GM21529 (cell line): ENCODE measurements at regions not wholly inside any gene's neighbourhood (a gene's known extent, or its start where the extent isn't known, plus 50 kb on each side); places are given as distances from the start of the nearest gene placed in this dataset.

Experiments used
- ATAC-seq: cut with Tn5 transposase; IDR thresholded peaks from one replicate; pipeline ENCODE4 v1.9.1; 2021; ENCODE audit not compliant: unreplicated experiment

DNA sequence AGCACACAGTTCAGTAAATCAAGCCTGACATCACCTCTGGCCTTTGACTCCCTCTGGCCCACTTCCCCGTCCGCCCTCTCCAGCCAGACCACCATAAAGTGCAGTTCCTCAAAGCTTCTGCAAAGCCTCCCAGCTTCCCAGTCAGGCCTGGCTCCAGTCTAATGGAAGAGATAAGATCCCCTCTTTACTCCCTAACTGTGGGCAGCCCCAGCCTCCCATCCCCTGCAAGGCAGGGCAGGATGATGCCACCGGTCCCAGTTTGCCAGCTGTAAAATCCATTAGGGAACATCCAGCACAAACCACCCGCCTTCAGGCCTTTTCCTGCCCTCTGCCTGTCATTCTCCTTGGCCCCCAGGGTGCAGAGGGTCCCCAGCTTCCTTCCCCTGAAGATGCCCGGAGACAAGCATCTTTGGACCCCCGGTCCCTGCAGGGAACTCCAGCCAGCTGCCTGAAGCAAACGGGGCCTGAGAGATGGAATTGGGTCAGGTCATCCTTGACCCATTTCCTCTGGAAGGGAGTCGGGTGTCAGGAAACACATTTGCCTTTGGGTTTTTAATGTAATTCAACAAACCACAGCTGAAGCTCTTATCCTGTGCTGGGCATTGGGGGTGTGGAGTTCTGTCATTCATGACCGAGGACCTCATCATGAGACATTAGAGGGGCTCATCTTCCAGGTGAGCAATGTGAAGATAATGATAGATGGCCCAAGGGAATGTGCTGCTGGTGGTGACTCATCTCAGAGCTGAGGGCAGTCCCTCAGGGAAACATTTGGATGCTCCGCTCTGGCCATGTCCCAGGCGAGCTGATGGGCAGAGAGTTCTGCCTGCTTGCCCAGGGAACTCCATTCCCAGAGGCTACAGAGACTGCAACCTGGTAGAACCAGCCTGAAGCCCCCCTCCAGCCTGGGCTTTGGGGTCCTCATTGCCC, 93.8 kb upstream of the CLMN start:
- no peak for ATAC-seq

DNA sequence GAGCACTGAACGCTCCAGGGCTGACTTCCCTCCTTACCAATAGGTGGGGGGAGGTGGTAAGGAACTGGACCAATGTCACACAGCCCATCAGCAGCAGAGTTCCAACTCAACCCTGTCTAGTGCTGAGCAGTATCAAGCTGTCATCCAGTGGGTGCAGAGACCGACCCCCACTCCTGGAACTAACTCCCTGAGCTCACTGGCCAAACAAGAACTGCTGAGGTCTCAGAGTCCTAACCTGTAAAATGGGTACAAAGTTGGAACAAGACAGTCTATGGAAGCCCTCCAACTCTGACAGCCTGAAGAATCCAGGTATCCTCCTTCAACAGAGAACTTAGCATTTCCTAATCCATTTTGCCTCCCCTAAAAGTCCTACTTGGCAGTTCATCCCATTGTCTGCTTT, 91.1 kb upstream of the CLMN start:
- no peak for ATAC-seq

DNA sequence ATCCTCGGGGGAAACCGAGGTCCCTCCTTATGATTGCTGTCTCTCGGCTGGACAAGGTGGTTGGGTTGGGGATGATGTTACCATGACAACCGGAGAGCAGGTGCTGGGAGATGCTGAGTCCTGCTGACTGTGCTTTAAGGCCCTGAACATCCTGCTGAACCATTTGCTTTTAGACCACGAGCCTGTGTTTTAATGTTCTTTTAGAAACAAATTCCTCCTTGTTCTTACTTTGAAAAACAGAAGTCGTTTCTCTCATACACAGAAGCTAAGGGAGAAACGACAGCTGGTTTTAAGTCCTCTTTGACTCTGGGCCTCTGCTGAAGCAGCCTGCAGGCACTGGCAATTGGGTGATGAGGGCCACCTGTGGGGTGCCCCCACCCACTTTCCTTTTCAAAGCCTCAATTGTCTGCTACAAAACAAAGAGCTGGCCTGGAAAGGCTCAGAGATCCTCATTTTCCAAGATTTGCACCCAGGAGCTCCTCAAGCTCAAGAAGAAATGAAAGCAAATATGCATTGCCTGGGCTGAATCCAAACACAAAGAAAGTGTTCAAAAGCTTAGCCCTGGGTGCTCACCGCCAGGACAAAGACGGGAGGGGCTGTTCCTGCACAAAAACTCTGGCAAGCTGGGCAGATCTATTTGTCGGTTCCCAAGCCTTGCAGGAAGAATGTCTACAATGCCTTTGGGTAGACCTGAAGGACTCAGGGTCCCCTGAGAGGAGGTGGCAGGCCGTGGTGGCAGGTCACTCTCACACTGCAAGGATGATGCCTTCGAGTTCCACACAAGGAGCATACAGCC, 90.0 kb upstream of the CLMN start:
- no peak for ATAC-seq

DNA sequence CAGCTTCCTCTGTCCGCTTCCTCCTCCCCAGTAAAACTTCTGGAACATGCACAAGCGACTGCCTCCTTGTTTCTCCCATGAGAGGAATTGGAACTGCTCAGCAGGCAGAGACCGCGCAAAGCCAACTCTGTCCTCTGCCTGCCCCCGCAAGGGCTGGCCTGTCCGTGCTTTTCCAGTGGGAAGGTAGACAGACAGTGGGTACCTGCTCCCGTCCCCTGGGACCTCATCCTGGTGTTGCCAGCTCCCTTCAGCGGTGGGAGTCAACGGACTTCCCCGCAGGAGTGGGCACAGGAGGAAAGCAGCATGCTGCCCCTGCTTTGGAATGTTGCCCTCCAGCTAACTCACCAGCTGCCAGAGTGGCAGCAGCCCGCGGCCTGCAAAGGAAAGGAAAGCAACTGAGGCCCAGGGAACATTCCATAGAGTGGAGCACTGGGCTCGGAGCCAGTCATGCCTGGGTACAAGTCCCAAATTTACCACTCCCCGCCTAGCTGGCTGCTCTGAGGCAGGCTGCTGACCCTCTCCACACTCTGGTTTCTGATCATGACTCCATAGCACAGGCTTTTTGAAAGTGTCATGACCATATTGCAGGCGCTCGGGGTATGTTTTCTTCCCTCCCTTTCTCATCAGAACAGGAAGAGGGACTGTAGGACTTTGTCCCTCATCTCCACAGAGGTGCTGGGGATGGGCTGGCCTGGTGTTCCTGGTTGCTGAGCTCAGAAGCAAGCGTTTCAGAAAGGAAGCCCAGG, 89.2 kb upstream of the CLMN start:
- no peak for ATAC-seq

DNA sequence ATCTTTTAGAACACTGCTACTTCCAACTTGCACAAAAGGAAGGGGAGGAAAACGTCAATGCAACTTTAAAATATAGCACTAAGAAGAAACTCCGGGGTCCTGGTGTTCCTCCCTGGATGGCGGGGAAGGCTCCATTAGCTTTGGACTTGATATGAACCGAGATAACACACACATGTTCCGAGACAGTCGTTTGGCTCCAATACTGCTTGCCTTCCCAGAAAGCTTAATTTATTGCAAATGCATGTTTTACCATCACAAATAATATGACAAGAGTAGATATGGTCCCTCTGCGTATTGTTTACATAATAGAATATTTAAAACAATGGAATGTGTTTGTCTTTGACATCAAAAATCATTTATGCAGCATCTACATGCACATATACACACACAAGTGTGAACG, 87.6 kb upstream of the CLMN start:
- ATAC-seq, result no peak

DNA sequence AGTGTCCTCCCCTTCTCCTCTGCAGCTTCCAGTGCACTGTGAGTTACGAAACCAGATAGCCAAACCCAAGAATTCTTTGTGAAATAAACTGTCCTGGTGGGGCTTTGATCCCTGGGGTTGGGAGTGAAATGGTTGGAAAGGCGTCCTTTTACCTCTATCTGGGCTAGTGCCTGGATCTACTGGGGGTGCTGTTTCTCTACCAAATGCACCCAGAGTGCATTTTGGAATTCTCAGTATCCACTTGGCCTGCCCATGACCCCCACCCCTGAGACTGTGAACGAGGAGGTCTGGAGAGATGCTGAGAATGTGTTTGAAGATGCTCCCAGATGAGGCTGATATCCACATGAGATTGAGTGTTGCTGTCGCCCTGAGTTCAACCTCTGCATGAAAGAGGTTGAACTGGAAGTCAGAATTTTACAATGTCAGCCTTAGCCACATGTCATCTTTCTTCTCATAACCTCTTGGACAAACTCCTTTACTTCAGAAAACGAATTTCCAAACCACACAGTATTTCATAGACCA, 87.1 kb upstream of the CLMN start:
- no peak for ATAC-seq

DNA sequence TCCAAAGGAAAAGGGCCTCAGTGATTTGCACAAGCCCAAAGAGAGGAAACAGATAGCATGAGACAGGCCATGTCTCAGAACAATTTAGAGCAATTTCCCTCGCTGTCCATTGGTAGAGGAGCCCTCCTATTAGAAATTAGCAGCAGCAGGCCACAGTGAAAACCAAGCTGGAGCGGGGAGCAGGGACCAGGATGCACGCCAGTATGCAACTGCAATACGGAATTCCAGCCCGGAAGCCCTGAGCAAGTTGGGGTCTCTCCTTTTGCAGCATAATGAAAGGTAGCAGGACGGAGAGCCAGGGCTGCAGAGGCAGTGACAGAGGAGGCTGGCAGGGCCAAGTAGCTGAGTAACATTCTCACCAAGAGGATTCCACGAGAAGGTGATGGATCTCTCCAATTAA, 84.9 kb upstream of the CLMN start:
- ATAC-seq, result no peak

DNA sequence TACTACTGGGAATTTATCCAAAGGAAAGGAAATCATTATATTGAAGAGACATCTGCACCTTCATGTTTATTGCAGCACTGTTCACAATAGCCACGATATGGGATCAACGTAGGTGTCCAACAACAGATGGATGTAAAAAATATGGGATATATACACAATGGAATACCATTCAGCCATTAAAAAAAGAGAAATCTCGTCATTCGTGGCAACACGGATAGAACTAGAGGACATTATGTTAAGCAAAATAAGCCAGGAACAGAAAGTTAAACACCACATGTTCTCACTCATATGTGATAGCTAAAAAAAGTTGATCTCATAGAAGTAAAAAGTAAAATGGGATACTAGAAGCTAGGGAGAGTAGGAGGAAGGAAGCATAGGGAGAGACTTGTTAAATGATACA, 82.9 kb upstream of the CLMN start:
- no peak for ATAC-seq

DNA sequence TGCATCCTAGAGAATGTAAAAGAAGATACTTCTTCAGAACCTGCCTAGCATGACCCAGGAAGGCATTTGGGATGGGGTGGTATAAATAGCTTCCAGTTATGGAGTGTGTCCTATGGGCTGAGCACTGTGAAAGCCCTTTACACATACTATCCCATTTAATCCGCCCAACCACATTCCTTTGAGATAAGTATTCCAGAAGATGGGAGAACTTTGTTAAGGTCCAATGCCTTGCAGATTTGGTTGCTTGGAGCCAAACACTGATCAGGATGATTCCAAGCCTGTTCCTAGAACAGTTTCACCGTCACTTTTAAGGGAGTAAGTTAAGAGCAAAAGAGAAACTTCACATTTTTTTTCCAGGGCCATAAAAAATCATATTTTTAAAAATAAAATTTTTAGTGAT, 82.5 kb upstream of the CLMN start:
- ATAC-seq, result no peak

DNA sequence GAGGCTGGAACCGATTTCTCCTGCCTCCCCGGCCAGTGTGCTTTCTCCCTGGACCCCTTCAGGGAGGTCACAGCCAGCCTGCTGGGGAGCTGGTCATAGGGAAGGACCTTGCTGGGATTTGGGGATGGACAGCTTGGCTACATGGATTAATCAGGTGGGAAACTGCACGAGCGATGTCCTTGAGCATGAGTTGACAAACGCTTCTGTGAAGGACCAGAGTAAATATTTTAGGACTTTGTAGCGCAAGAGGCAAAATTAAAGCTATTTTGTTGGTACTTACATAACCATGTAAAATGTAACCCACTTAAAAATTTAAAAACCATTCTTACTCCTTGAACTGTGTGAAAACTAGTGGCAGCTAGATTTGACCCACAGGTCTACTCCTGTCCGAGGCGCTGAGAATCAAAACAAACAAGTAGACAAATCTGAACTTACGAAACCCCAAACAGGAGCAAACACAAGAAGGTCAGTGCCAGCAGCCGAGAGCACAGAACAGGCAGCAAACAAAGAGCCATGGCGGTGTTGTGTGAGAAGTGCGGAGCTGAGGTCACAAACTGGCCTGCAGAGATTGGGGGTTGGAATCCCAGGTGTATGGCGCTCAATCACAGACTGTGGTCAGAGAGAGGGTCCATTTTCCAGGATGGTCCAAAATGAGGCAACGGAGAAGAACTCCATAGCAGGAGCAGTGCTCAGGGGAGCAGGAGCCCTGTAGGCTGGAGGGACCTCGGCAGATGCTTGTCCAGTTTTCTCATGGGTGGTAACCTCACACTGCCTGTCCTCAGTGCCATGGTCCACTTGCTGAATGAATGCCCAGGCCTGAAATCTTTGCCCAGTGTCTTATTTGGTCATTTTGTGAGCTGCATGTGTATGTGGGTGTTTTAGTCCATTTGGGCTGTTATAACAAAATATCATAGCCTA, 79.2 kb upstream of the CLMN start:
- ATAC-seq, result no peak

DNA sequence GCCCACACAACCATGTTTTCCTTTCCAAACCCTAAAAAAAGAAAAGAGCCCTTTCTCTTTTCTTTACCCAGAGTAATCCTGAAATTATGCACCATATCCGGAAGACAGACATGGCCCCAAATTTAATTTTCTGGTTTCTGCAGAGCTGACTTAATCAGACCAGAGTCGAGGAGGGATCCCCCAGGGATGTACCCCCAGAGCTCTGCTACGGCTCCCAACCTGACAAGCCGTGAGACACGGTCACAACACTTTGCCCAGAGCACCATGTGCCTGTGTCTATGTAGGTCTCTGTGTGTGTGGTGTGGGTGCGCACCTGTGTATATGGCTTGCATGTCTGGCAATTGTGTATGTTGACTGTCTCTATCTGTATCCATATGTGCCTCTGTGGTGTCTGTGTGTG, 77.6 kb upstream of the CLMN start:
- ATAC-seq, result no peak

DNA sequence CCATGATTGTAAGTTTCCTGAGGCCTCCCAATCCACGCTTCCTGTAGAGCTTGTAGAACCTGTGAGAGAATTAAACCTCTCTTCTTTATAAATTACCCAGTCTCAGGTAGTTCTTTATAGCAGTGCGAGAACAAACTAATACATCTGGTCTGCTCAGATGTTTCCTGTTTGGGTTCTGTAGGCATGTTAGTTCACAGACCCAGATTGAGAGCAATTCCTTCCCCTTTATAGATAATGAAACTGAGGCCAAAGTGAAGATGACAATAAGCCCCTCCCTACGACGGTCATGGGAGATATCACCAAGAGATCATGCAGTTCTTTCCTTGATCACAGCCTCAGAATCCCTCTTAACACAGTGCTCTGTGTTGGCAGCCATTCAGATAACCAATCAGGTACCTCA, 76.5 kb upstream of the CLMN start:
- no peak for ATAC-seq

DNA sequence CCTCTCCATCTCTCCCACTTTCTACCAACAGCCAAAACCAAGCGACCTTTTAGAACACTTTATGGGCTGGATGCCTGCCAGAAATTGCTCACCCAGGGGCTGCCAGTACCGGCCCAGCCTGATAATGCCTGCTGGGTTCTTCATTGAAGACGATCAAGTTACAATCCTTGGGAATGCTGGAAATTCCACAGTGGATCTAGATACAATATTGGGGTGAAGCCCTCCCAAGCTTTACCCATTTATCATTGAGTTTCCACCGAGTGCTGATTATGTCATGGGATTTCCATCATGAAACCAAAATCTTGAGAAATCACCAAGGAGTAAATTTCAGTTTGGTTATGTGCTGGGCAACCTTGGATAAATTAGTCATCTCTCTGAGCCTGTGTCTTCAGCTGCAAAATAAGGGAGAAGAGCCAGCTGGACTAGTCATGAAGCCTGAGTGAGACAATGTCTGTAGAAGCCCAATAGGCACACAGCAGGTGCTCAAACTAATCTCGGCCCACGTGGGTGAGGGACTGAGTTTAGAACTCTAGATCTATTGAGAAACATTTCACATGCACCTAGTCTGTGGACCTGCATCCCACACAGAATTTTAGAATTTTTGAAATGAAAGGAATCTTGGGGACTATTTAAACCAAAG, 75.5 kb upstream of the CLMN start:
- ATAC-seq, result no peak

DNA sequence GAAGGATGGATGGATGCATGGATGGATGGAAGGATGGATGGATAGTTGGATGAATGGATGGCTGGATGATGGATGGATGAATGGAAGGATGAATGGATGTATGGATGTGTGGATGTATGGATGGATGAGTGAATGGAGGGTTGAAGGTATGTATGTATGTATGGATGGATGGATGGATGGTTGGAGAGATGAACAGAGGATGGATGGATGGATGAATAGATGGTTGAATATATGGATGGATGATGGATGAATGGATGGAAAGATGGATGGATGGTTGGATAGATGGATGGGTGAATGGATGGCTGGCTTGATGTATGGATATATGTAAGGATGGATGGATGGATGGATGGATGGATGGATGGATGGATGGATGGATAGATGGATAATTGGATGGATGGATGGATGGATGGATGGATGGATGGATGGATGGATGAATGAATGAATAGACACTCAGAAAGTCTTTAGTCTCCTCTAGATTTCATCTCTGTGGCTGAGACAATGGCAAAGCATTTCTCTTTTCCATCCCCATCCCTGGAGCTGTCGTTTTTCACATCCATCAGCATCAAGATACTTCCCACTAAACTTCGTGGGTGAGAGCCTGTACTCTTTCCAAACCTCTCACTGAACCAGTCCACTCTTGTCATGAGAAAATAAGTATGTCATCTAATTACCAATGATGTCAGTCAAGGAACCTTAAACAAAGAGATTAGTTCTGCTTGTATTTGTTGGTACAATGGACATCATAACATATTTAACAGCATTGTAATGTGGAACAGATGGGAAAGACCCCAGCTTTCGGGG, 74.8 kb upstream of the CLMN start:
- ATAC-seq, result no peak

DNA sequence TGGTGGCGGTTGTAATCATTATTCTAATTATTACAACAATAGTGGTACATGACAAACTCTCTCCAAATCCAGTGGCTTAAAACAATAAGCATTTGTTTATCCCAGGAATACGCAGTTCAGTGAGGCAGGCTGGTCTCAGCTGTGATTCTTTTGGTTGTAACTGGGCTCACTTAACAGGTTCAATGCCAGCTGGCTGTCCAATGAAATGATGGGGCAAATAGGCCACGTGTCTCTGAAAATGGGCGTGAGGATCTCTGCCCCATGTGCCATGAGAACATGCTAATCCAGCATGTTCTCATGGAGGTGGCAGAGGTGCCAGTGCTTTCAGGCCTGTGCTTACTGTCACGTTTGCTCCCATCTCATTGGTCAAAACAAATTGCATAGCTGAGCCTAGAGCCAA, 73.1 kb upstream of the CLMN start:
- no peak for ATAC-seq

DNA sequence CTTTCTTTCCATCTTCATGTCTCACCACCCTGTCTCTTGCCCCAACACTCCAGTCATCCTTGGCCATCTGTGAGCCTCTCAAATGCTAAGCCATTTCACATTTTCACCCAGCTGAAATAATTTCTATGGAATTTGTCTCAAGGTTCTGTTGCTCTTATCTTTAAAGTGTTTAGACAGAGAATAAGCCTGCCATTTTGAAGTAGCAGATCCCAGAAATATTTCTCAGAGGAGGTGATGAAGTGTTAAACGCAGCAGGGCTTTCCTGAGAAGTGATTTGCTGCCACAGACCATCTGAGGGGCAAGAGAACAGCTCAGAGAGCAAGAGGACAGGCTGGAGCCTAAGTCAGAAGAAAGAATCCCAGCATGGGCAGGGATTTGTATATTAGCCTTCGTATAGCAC, 71.6 kb upstream of the CLMN start:
- ATAC-seq, result no peak

DNA sequence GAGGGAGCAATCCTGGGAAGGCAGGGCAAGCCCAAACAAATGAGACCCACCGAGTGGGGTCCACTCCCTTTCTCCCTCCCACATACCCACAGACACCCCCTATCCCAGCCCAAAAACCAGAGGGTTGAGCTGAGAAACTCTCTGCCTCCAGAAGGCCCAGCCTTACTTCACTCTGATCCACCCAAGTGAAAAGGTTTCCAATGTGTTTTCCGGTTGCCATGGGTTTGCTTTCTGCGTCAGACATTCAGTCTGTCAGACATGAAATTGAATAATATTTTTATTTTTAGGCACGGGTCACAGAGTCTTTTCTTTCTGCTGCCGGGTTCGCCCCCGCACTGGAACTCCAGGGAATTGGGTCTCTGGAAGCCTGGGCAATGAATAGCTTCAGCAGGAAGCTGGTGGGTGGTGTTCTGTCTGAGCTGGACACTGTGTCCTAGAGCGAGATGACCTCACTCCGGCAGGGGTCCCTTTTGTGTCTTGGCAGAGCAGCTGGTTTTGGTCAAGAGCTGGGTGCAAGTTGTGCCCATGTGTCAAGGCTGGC, 69.8 kb upstream of the CLMN start:
- no peak for ATAC-seq

DNA sequence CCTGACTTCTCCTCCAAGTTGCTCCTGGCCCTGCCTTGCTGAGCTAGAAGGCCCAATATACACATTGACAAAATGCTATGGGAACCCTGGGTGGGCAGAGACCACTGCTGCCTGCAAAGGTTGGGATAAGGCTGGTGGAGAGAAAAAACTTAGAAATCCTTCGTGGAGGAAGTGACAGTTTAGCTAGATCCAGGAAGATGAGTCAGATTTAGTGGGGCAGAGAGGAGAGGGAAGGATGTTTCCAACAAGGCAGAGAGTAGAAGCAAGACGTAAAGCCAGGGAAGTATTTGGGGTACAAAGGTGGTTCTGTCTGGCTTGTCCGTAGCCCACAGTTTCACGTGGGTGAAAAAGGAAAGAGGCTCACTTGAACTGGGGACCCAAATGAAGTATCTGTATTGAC, 69.0 kb upstream of the CLMN start:
- ATAC-seq, result no peak
